ENCODE measurements at regions not wholly inside any gene's neighbourhood (a gene's known extent, or its start where the extent isn't known, plus 50 kb on each side); places are given as distances from the start of the nearest gene placed in this dataset.

DNA sequence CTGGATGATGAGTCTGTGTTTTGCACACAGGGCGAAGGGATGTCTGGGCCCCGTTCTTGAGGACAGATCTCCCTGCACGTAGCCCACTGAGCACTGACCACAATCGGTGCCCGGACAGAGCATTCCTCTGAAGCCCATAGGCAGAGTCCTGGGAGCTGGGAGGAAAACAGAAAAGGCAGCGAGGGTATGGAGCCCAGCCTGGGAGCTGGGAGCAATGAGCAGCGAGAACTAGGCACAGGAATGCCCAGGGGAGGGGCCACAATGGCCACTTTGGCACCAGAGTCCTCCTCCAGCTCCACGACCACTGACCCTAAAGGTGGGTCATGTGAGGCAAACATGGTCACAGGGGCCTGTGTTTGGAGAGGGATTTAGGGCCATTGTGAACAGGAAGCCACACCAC lies 333.9 kb downstream of the EIPR1 start:
- Histone ChIP-seq H3K4me2 (ENCODE audit: low read length) (no peak overlapping the region), H3K4me1 (ENCODE audit: control insufficient read depth in 1 of 2, insufficient read depth in 2 of 2, low read length in 2 of 2) (no peaks in the 10 kb centered on the region), H3K4me3 (replicated peaks in 1 of 2; ENCODE audit: low read depth in 1 of 2, low read length in 2 of 2) (no peak overlapping the region), H2AFZ (ENCODE audit: low read depth, low read length, poor library complexity, severe bottlenecking) (no peak overlapping the region), H3K9me3 (ENCODE audit: control insufficient read depth in 1 of 2, insufficient read depth in 1 of 2, low read depth in 1 of 2, low read length in 2 of 2) (no peaks in the 10 kb centered on the region; a peak in 1 of 4 replicates), H3K27me3 (ENCODE audit: insufficient read depth, low read length) (no peaks in the 10 kb centered on the region), H3K36me3 (ENCODE audit: control insufficient read depth in 1 of 2, insufficient read depth in 2 of 2, low read length in 2 of 2) (no peaks in the 10 kb centered on the region), H4K20me1 (ENCODE audit: insufficient read depth) (no peaks in the 10 kb centered on the region), H3K27ac (ENCODE audit: low read depth, low read length) (no peak overlapping the region), H3K79me2 (ENCODE audit: insufficient read depth, low read length) (no peaks in the 10 kb centered on the region), H3K9me2 (ENCODE audit: insufficient read depth) (no peaks in the 10 kb centered on the region), H3K9ac (ENCODE audit: low read length) (no peak overlapping the region)
- ATAC-seq, result no peak
- TF ChIP-seq EGR1 (IDR thresholded peaks at IDR 0.05; ENCODE audit: low read depth), result no peak
- no peak for TF ChIP-seq SIN3A (IDR thresholded peaks at IDR 0.05; ENCODE audit: low read depth)
- TF ChIP-seq CEBPB (IDR thresholded peaks at IDR 0.05; ENCODE audit: low read depth), result no peak
- TF ChIP-seq, protein P1, sequence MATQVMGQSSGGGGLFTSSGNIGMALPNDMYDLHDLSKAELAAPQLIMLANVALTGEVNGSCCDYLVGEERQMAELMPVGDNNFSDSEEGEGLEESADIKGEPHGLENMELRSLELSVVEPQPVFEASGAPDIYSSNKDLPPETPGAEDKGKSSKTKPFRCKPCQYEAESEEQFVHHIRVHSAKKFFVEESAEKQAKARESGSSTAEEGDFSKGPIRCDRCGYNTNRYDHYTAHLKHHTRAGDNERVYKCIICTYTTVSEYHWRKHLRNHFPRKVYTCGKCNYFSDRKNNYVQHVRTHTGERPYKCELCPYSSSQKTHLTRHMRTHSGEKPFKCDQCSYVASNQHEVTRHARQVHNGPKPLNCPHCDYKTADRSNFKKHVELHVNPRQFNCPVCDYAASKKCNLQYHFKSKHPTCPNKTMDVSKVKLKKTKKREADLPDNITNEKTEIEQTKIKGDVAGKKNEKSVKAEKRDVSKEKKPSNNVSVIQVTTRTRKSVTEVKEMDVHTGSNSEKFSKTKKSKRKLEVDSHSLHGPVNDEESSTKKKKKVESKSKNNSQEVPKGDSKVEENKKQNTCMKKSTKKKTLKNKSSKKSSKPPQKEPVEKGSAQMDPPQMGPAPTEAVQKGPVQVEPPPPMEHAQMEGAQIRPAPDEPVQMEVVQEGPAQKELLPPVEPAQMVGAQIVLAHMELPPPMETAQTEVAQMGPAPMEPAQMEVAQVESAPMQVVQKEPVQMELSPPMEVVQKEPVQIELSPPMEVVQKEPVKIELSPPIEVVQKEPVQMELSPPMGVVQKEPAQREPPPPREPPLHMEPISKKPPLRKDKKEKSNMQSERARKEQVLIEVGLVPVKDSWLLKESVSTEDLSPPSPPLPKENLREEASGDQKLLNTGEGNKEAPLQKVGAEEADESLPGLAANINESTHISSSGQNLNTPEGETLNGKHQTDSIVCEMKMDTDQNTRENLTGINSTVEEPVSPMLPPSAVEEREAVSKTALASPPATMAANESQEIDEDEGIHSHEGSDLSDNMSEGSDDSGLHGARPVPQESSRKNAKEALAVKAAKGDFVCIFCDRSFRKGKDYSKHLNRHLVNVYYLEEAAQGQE (IDR thresholded peaks at IDR 0.05; ENCODE audit: low read depth), result no peak
- no peak for TF ChIP-seq JUND (IDR thresholded peaks at IDR 0.05)
- TF ChIP-seq EZH2 (IDR thresholded peaks at IDR 0.05), result no peak
- intact Hi-C loops (cut with micrococcal nuclease), result no loop called here
- no TSS peak for BruUV-seq (replicated peaks)
- DNase-seq (ENCODE audit: low read depth, low spot score), result no peak
- RAD21 ChIA-PET (ENCODE audit: low non-redundant PET in 1 of 2, low total read pairs in 2 of 2, uncharacterized antibody in 2 of 2, unreplicated experiment in 2 of 2), result no interaction called here
- CTCF ChIA-PET, result no interaction called here
- POLR2A ChIA-PET, result no interaction called here

Measured in HCT116 (cell line).